ENCODE measurements at regions not wholly inside any gene's neighbourhood (a gene's known extent, or its start where the extent isn't known, plus 50 kb on each side); places are given as distances from the start of the nearest gene placed in this dataset.
"Not testable (repeated sequence)": the region's sequence is repeated elsewhere in the genome, so short reads cannot be mapped to it uniquely, and the experiment has no call there.

DNA sequence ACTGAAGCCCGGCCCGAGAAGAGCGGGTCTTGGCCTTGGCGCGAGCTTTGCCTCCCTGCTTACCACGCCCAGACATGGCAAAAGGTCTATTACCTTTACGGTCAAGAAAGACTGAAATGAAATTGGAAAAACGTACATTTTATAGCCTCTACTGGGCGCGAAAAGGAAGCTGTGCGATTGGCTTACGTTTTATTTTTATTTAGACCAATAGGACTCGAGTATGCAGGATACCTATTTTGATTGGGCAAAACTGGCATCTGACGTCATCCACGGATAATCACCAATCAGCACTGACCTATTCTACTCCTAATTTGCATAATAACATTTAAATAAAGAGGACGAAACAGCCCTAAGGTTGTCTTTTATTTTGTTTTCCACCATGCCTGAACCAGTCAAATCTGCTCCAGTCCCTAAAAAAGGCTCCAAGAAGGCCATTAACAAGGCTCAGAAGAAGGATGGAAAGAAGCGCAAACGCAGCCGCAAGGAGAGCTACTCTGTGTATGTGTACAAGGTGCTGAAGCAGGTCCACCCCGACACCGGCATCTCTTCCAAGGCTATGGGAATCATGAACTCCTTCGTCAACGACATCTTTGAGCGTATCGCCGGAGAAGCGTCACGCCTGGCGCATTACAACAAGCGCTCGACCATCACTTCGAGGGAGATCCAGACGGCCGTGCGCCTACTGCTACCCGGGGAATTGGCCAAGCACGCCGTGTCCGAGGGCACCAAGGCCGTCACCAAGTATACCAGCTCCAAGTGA is 97.4 kb downstream of the OR2B2 start:
- TF ChIP-seq, protein P1, sequence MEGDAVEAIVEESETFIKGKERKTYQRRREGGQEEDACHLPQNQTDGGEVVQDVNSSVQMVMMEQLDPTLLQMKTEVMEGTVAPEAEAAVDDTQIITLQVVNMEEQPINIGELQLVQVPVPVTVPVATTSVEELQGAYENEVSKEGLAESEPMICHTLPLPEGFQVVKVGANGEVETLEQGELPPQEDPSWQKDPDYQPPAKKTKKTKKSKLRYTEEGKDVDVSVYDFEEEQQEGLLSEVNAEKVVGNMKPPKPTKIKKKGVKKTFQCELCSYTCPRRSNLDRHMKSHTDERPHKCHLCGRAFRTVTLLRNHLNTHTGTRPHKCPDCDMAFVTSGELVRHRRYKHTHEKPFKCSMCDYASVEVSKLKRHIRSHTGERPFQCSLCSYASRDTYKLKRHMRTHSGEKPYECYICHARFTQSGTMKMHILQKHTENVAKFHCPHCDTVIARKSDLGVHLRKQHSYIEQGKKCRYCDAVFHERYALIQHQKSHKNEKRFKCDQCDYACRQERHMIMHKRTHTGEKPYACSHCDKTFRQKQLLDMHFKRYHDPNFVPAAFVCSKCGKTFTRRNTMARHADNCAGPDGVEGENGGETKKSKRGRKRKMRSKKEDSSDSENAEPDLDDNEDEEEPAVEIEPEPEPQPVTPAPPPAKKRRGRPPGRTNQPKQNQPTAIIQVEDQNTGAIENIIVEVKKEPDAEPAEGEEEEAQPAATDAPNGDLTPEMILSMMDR (conservative IDR thresholded peaks at IDR 0.05; ENCODE audit: low read depth, low read length): no peak
- peak; percentile 93 for DNase-seq (ENCODE audit: low read depth)
- H3K4me3 ChIP-seq (ENCODE audit: low read length): peak overlapping the region; percentile 63

DNA sequence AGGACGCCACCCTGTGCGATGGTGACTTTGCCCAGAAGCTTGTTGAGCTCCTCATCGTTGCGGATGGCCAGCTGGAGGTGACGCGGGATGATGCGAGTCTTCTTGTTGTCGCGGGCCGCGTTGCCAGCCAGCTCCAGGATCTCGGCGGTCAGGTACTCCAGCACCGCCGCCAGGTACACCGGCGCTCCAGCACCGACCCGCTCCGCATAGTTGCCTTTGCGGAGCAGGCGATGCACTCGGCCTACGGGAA is 97.9 kb downstream of the OR2B2 start:
- peak overlapping the region; percentile 63 for H3K4me3 ChIP-seq (ENCODE audit: low read length)
- not testable (repeated sequence) for DNase-seq (ENCODE audit: low read depth)

DNA sequence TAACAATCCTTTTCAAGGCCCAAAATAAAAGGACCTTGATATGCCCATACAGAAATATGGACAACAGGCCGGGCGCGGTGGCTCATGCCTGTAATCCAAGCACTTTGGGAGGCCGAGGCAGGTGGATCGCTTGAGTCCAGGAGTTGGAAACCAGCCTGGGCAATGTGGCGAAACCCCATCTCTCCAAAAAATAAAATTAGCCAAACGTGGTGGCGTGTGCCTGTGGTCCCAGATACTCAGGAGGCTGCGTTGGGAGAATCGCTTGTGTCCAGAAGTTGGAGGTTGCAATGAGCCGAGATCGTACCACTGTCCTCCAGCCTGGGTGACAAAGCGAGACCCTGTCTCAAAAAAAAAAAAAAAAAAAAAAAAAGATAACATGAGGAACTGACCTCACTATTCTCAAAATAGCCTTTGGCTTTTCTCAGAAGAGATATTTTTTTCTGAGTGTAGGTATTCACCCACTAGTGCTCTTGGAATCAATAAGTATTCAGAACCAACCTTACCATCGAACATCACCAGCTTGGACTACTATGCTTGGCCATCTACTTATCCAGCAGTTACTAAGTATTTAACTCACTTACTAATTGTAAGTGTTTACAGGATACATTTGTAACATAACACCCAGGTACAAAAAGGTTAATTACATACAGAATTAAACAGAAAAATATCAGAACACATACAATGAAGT is 99.2 kb downstream of the OR2B2 start:
- TF ChIP-seq, protein P1 (conservative IDR thresholded peaks at IDR 0.05; ENCODE audit: low read depth, low read length): no peak
- no peak overlapping the region for H3K4me3 ChIP-seq (ENCODE audit: low read length)
- DNase-seq (ENCODE audit: low read depth): no peak

DNA sequence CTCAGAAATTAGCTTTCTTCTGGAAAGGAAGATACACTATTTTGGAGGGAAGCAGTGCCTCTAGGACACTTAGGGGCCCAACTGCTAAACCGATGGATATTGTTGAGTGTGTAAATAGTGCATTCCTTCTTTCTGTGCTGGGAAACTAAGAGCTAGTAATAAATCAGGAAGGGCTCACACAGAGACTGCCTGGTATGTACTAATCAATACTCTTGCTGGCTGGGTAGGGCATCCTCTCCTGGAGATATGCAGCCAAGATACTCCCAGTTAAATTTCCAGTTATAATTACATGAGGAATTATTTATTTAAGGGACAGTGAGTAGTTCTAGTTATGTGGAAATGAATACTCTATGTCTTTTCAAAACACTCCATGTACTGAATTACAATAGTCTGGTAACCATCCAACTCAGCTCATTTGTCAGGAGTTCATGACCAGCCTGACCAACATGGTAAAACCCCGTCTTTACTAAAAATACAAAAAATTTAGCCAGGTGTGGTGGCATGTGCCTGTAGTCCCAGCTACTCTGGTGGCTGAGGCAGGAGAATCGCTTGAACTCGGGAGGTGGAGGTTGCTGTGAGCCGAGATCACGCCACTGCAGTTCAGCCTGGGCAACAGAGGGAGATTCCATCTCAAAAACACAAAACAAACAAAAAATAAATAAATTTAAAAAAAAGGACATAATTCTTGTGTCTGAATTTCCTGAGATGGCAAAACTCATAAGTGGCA is 100.0 kb downstream of the OR2B2 start:
- DNase-seq (ENCODE audit: low read depth): no peak
- TF ChIP-seq, protein P1 (conservative IDR thresholded peaks at IDR 0.05; ENCODE audit: low read depth, low read length): no peak
- H3K4me3 ChIP-seq (ENCODE audit: low read length): no peak overlapping the region

DNA sequence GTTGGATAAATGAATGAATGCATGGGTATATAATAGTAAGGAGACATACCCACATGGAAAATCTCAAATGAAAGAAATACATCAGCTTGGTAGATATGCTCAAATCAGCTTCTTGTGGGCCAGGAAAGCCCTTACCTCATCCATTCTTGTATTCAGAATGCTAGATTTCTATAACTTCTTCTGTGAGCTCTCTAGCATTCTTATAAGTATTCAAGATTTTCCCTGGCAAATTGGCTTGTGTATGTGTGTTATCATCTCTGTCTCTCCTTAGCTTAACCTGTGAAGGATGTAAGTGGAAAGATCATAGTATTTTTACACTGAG is 100.8 kb downstream of the OR2B2 start:
- H3K4me3 ChIP-seq (ENCODE audit: low read length): no peak overlapping the region
- TF ChIP-seq, protein P1 (conservative IDR thresholded peaks at IDR 0.05; ENCODE audit: low read depth, low read length): no peak
- DNase-seq (ENCODE audit: low read depth): no peak

DNA sequence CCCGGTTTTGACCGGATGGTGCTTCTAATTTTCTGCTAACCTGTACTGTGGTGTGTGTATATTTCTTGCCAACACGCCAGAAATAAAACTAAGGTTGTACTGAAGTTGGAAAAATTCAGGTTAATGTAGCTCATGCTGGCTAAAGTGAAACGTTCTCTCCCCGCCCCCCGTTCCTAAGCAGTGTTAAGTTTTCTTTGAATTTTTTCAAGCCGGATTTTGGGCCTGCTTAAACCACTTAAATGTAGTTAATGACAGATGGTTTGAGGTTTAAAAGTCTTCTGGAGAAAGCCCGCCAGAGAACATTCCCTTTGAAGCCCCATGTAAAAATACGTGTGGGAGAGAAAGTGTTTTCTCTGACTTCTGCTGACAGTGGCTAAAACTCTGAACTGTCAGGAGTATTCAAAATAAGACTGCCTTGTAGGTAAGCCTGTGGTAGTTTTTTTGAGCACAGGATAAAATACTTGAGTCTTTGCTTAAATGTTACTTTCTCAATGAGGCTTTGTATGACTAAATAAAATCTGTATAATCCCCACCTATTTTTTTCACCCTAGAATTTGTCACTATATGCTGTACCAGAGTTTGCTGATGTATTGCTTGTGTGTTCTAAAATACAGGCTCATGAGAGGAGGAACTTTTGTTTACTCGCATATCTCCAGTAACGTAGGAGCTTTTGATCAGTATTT is 101.3 kb downstream of the OR2B2 start:
- peak overlapping the region; percentile 76 for H3K4me3 ChIP-seq (ENCODE audit: low read length)
- TF ChIP-seq, protein P1 (conservative IDR thresholded peaks at IDR 0.05; ENCODE audit: low read depth, low read length): no peak
- DNase-seq (ENCODE audit: low read depth): no peak

DNA sequence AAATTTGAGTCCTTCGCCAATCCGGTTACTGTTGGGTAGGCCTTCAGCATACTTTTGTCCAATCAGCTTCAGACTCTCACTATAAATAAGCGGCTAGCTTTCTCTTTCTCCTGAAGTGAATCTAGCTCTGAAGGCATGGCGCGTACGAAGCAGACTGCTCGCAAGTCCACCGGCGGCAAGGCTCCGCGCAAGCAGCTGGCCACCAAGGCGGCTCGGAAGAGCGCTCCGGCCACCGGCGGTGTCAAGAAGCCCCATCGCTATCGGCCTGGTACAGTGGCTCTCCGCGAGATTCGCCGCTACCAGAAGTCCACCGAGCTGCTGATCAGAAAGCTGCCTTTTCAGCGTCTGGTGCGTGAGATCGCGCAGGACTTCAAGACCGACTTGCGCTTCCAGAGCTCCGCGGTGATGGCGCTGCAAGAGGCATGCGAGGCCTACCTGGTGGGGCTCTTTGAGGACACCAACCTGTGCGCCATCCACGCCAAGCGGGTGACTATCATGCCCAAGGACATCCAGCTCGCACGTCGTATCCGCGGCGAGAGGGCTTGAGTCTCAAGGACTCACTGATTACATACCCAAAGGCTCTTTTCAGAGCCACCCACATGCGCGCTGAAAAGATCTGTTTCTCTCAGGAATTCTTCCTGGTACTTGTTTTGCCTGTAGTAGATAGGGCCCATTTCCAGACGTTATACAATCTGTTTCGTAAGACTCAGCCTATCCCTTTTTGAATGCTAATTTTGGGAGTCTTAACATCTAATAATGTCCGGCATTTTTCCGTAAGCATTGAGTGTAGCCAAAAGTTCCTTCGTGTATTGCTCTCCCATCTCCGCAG is 102.0 kb downstream of the OR2B2 start:
- TF ChIP-seq, protein P1 (conservative IDR thresholded peaks at IDR 0.05; ENCODE audit: low read depth, low read length): peak; percentile 19
- peak overlapping the region; percentile 76 for H3K4me3 ChIP-seq (ENCODE audit: low read length)
- peak; percentile 94 for DNase-seq (ENCODE audit: low read depth)

All from retinal pigment epithelial cell (primary cell).